Neutrophil (primary cell): ENCODE measurements at regions not wholly inside any gene's neighbourhood (a gene's known extent, or its start where the extent isn't known, plus 50 kb on each side); places are given as distances from the start of the nearest gene placed in this dataset.

ENCODE experiments used
- H3K27ac ChIP-seq: fragments of 200-600 bp; sonication (generic); 2 replicates; pipeline ENCODE4 v1.5.1; 2016; ENCODE audit warnings: mild to moderate bottlenecking, moderate library complexity
- H3K27me3 ChIP-seq: fragments of 200-600 bp; sonication (generic); 2 replicates; pipeline ENCODE4 v1.6.0; 2016; ENCODE audit warnings: mild to moderate bottlenecking
- H3K36me3 ChIP-seq: fragments of 200-600 bp; sonication (generic); 2 replicates; pipeline ENCODE4 v1.5.1; 2017
- H3K4me1 ChIP-seq, 2 experiments: fragments of 200-600 bp in 1 of 2; sonication (generic) in 1 of 2; 1 replicate in 1 of 2; 2 replicates in 1 of 2; pipeline versions ENCODE4 v1.5.1 to v1.6.1; 2013 to 2016; ENCODE audit warnings: low read depth in 1 of 2, low read length in 1 of 2, mild to moderate bottlenecking in 1 of 2, moderate library complexity in 1 of 2; ENCODE audit not compliant: control insufficient read depth in 1 of 2, insufficient read depth in 1 of 2
- H3K4me3 ChIP-seq, 2 experiments: fragments of 200-600 bp in 1 of 2; sonication (generic) in 1 of 2; 1 replicate in 1 of 2; 2 replicates in 1 of 2; pipeline ENCODE4 v1.5.1; 2013 to 2016; ENCODE audit warnings: low read depth in 1 of 2, low read length in 1 of 2, mild to moderate bottlenecking in 1 of 2, moderate library complexity in 1 of 2
- H3K9me3 ChIP-seq: fragments of 200-600 bp; sonication (generic); 2 replicates; pipeline ENCODE4 v1.5.1; 2016
- TF ChIP-seq, protein P1 (sequence below): fragments of 200-600 bp; sonication (generic); IDR thresholded peaks from 2 replicates; pipeline ENCODE4 v1.5.1; 2016; ENCODE audit warnings: antibody characterized with exemption

DNA sequence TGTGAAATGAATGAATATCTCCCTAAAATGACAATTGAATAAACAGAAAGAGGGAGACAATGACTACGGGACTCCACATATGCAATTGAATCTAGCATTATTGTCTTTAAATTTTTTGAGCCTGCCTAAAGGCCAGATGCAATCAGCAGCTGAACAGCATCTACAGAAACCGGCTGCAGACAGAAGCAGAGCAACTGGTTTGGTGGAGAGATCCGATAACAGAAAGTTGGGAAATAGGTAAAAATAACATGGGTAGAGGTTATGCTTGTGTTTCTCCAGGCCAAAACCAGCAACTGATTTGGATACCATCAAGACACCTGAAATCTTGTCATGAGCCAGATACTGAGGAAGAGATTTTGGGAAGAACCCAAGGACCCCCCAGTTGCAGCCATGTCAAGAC is 146.6 kb downstream of the ZNF33B start:
- Histone ChIP-seq H3K27me3 (no peaks in the 10 kb centered on the region), H3K9me3 (no peaks in the 10 kb centered on the region), H3K27ac (no peak overlapping the region), H3K4me1 (no peaks in the 10 kb centered on the region), H3K36me3 (no peaks in the 10 kb centered on the region), H3K4me3 (no peak overlapping the region)
- TF ChIP-seq, protein P1, sequence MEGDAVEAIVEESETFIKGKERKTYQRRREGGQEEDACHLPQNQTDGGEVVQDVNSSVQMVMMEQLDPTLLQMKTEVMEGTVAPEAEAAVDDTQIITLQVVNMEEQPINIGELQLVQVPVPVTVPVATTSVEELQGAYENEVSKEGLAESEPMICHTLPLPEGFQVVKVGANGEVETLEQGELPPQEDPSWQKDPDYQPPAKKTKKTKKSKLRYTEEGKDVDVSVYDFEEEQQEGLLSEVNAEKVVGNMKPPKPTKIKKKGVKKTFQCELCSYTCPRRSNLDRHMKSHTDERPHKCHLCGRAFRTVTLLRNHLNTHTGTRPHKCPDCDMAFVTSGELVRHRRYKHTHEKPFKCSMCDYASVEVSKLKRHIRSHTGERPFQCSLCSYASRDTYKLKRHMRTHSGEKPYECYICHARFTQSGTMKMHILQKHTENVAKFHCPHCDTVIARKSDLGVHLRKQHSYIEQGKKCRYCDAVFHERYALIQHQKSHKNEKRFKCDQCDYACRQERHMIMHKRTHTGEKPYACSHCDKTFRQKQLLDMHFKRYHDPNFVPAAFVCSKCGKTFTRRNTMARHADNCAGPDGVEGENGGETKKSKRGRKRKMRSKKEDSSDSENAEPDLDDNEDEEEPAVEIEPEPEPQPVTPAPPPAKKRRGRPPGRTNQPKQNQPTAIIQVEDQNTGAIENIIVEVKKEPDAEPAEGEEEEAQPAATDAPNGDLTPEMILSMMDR, result no peak

DNA sequence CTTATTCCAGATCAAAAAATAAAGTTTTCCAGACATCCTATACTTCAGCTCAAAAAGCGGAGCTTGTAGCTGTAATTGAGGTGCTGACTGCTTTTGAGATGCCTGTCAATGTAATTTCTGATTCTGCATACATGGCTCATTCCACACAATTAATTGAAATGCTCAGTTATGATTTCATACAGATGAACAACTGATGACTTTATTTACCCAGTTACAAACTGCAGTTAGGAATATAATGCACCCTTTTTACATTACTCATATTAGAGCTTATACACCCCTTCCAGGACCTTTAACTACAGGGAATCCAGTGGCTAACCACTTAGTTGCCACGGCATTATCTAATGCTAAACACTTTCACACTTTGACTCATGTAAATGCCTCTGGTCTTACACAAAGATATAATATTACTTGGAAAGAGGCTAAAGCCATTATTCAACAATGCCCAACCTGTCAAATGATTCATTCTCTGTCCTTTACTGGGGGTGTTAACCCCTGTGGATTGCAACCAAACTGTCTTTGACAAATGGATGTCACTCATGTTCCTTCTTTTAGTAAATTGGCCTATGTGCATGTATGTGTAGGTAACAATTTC is 147.3 kb downstream of the ZNF33B start:
- TF ChIP-seq, protein P1, result no peak
- Histone ChIP-seq H3K4me3 (no peak overlapping the region), H3K27me3 (no peaks in the 10 kb centered on the region), H3K9me3 (no peaks in the 10 kb centered on the region), H3K36me3 (no peaks in the 10 kb centered on the region), H3K4me1 (no peaks in the 10 kb centered on the region), H3K27ac (no peak overlapping the region)

DNA sequence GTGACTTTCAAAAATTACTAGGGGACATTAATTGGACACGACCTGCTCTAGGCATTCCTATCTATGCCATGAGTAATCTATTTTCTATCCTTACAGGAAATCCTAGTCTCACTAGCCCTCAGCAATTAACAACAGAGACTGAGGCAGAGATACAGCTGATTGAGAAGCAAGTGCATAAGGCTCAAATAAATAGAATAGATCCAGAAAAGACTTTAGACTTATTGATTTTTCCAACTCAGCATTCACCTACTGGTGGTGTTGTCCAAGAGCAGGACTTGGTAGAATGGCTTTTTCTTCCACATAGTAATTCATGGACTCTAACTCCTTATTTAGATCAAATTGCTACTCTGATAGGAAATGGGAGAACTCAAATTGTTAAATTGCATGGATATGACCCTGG is 148.0 kb downstream of the ZNF33B start:
- H3K9me3 ChIP-seq, result no peaks in the 10 kb centered on the region
- H3K4me3 ChIP-seq, result no peak overlapping the region
- TF ChIP-seq, protein P1, result no peak
- no peaks in the 10 kb centered on the region for H3K4me1 ChIP-seq
- H3K36me3 ChIP-seq, result no peaks in the 10 kb centered on the region
- no peaks in the 10 kb centered on the region for H3K27me3 ChIP-seq
- no peak overlapping the region for H3K27ac ChIP-seq

DNA sequence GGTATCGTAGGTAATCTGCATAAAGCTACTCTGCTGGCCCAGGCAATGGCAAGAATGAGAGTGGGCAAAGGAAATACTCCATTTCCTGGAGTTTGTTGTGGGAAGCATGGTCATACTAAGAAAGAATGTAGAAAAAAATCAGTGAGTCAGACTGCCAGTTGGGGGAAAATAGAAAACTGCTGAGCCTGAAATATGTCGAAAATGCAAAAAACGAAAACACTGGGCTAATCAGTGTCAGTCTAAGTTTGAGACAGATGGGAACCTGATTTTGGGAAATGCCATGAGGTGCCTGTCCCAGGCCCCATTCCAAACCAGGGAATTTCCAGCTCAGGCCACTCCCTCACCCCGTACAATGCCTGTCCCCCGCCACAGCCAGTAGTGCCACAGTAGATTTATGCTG is 150.0 kb downstream of the ZNF33B start:
- no peak overlapping the region for H3K4me3 ChIP-seq
- TF ChIP-seq, protein P1, result no peak
- H3K27ac ChIP-seq, result no peak overlapping the region
- H3K9me3 ChIP-seq, result no peaks in the 10 kb centered on the region
- no peaks in the 10 kb centered on the region for H3K4me1 ChIP-seq
- no peaks in the 10 kb centered on the region for H3K27me3 ChIP-seq
- H3K36me3 ChIP-seq, result no peaks in the 10 kb centered on the region

DNA sequence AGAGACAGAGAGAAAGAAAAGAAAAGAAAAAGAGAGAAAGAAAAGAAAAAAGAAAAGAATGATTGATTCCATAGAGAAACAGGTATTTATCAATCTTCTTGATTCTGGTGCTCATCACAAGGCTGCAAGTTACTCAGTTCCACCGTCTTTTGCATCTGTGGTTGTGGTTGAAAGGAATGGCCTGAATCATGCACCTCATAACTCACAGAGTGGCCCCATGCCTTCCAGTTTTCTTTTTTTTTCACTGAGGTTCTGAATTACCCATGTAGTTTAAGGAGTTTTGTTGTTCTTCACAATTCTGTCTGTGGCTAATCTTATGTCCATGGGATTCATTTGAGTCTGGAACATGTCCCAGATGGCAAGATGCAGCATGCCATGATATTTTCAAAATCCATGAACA is 156.0 kb downstream of the ZNF33B start:
- H3K9me3 ChIP-seq, result no peaks in the 10 kb centered on the region
- H3K27me3 ChIP-seq, result no peaks in the 10 kb centered on the region
- H3K4me3 ChIP-seq, result no peak overlapping the region
- no peaks in the 10 kb centered on the region for H3K4me1 ChIP-seq
- H3K27ac ChIP-seq, result no peak overlapping the region
- no peaks in the 10 kb centered on the region for H3K36me3 ChIP-seq
- TF ChIP-seq, protein P1, result no peak

DNA sequence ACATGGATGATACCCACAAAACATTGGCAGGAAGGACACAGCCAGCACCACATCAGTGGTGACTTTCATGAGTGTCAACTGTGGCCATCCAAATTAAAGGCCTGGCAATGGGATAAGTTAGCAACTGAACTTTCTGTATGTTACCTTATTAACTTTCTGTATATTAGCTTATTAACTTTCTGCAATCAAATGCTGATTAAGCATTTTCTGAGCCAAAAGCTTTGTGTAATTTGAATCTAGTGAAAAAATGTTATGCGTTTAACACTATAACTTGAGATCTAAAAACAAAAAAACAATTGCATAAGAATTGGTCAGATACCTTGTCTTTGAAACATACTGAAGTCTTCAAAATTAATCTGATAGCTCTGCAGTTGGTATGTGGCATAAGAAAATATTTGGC is 159.3 kb downstream of the ZNF33B start:
- H3K36me3 ChIP-seq, result no peaks in the 10 kb centered on the region
- TF ChIP-seq, protein P1, result no peak
- no peaks in the 10 kb centered on the region for H3K4me1 ChIP-seq
- no peak overlapping the region for H3K4me3 ChIP-seq
- no peak overlapping the region for H3K27ac ChIP-seq
- peaks cover 30% of the 10 kb centered on the region for H3K27me3 ChIP-seq
- no peaks in the 10 kb centered on the region for H3K9me3 ChIP-seq
